ENCODE measurements at regions not wholly inside any gene's neighbourhood (a gene's known extent, or its start where the extent isn't known, plus 50 kb on each side); places are given as distances from the start of the nearest gene placed in this dataset.

GRCh38 chr12:98180603-98181002 is 334.8 kb upstream of the TMPO start:
- H3K9me3 Mint-ChIP-seq: peaks cover 41% of the 10 kb centered on the region
- no peak overlapping the region for H3K27ac Mint-ChIP-seq
- H3K36me3 Mint-ChIP-seq (ENCODE audit: low read depth): no peaks in the 10 kb centered on the region

DNA sequence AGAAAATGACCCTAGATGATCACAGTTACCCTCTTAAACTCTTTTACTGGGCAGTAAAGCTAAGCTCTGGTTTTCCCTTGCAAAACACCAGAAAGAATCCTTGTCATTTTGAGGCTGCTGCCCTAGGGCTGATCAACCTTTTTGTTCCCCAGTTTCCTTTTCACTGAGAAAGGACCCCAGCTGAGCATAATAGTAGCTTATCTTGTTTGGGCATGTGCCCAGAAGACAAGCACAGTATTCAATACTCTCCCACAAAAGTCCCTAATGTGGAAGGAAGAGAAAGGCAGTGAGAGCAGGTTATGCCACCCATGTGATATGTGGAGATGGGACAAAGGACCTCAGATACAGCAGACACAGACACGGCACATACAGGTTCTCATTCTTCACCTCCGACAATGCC is 332.6 kb upstream of the TMPO start:
- Mint-ChIP-seq H3K4me3 (no peak overlapping the region), H3K9me3 (peaks cover 37% of the 10 kb centered on the region), H3K27me3 (ENCODE audit: insufficient read depth) (peaks cover 2% of the 10 kb centered on the region; the same call in 1 of the 2 replicates), H3K4me1 (ENCODE audit: low read depth) (no peaks in the 10 kb centered on the region), H3K36me3 (ENCODE audit: low read depth) (no peaks in the 10 kb centered on the region), H3K27ac (no peak overlapping the region)
- no peak for DNase-seq
- TF ChIP-seq, protein P1, sequence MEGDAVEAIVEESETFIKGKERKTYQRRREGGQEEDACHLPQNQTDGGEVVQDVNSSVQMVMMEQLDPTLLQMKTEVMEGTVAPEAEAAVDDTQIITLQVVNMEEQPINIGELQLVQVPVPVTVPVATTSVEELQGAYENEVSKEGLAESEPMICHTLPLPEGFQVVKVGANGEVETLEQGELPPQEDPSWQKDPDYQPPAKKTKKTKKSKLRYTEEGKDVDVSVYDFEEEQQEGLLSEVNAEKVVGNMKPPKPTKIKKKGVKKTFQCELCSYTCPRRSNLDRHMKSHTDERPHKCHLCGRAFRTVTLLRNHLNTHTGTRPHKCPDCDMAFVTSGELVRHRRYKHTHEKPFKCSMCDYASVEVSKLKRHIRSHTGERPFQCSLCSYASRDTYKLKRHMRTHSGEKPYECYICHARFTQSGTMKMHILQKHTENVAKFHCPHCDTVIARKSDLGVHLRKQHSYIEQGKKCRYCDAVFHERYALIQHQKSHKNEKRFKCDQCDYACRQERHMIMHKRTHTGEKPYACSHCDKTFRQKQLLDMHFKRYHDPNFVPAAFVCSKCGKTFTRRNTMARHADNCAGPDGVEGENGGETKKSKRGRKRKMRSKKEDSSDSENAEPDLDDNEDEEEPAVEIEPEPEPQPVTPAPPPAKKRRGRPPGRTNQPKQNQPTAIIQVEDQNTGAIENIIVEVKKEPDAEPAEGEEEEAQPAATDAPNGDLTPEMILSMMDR (IDR thresholded peaks at IDR 0.05): no peak

More at GRCh38 chr12:98180603-98181002, 334.8 kb upstream of the TMPO start:
- Mint-ChIP-seq H3K4me3 (no peak overlapping the region), H3K4me1 (ENCODE audit: low read depth) (no peaks in the 10 kb centered on the region), H3K27me3 (ENCODE audit: insufficient read depth) (peaks cover 2% of the 10 kb centered on the region; the same call in 1 of the 2 replicates)
- TF ChIP-seq, protein P1 (IDR thresholded peaks at IDR 0.05): no peak
- no peak for DNase-seq

DNA sequence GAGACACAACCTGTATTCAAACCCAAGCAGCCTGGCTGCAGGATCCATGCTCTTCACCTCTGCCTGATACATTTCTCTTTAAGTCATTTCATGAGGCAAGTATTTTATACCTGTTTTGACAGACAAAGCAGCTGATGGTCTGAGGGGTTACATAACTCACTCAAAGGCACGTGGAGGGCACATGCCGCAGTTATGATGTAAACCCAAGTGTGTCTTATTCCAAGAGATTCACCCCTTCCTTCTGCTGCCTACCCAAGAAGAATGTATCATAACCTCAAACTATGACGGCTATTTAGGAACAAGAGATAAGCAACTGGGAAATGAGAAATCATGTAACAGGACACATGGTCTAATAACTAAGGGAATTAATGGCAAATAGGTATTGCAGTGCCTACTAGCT is 329.8 kb upstream of the TMPO start:
- no peak overlapping the region for H3K27ac Mint-ChIP-seq
- peaks cover 2% of the 10 kb centered on the region; the same call in 1 of the 2 replicates for H3K27me3 Mint-ChIP-seq (ENCODE audit: insufficient read depth)
- TF ChIP-seq, protein P1 (IDR thresholded peaks at IDR 0.05): no peak
- H3K4me1 Mint-ChIP-seq (ENCODE audit: low read depth): no peaks in the 10 kb centered on the region
- peaks cover 37% of the 10 kb centered on the region for H3K9me3 Mint-ChIP-seq
- no peak for DNase-seq
- no peaks in the 10 kb centered on the region for H3K36me3 Mint-ChIP-seq (ENCODE audit: low read depth)
- no peak overlapping the region for H3K4me3 Mint-ChIP-seq

DNA sequence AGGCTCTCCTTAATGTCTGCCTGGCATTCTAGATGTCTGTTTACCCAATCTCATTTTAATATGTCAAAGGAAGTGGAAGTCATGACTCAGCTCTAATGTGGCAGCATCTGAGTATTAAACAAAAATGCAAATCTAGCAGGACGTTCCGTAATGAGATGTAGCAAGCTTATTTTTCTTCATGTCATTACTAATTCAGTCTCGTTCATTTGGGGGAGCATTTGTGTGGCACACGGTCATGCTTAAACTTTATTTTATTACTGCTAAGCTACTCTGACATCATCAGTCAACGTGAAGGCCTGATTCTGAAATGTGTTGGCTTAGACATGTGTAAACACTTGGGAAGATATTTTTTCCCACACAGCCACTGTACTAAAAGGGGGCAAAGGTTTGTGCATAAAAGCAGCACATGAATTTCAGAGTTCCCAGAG is 326.7 kb upstream of the TMPO start:
- H3K4me3 Mint-ChIP-seq: no peak overlapping the region
- no peak for DNase-seq
- H3K27me3 Mint-ChIP-seq (ENCODE audit: insufficient read depth): peaks cover 4% of the 10 kb centered on the region
- H3K36me3 Mint-ChIP-seq (ENCODE audit: low read depth): no peaks in the 10 kb centered on the region
- no peak overlapping the region for H3K27ac Mint-ChIP-seq
- peaks cover 39% of the 10 kb centered on the region for H3K9me3 Mint-ChIP-seq
- TF ChIP-seq, protein P1 (IDR thresholded peaks at IDR 0.05): no peak
- no peaks in the 10 kb centered on the region for H3K4me1 Mint-ChIP-seq (ENCODE audit: low read depth)

DNA sequence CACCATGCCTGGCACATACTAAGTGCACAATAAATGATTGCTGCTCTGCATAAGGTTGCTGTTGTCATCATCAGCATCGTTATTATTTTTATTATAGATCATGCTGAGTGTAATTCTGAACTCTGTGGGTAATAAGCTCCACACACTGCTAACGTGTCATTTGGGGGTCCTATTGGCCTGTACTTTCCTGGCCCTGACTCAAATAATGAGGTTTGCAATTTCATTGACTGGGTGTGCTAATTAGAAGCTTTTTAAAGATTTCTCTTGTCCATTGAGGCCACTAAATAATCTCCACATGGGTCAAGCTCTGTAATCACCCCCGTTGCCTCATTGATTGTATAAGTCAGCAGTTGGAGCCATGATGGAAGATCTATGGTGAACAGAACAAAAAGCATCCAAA is 320.8 kb upstream of the TMPO start:
- no peak for DNase-seq
- H3K9me3 Mint-ChIP-seq: peaks cover 24% of the 10 kb centered on the region
- TF ChIP-seq, protein P1 (IDR thresholded peaks at IDR 0.05): no peak
- peaks cover 2% of the 10 kb centered on the region; the same call in 1 of the 2 replicates for H3K27me3 Mint-ChIP-seq (ENCODE audit: insufficient read depth)
- no peak overlapping the region for H3K27ac Mint-ChIP-seq
- no peaks in the 10 kb centered on the region for H3K4me1 Mint-ChIP-seq (ENCODE audit: low read depth)
- no peaks in the 10 kb centered on the region for H3K36me3 Mint-ChIP-seq (ENCODE audit: low read depth)
- no peak overlapping the region for H3K4me3 Mint-ChIP-seq
